ENCODE measurements at regions not wholly inside any gene's neighbourhood (a gene's known extent, or its start where the extent isn't known, plus 50 kb on each side); places are given as distances from the start of the nearest gene placed in this dataset.

DNA sequence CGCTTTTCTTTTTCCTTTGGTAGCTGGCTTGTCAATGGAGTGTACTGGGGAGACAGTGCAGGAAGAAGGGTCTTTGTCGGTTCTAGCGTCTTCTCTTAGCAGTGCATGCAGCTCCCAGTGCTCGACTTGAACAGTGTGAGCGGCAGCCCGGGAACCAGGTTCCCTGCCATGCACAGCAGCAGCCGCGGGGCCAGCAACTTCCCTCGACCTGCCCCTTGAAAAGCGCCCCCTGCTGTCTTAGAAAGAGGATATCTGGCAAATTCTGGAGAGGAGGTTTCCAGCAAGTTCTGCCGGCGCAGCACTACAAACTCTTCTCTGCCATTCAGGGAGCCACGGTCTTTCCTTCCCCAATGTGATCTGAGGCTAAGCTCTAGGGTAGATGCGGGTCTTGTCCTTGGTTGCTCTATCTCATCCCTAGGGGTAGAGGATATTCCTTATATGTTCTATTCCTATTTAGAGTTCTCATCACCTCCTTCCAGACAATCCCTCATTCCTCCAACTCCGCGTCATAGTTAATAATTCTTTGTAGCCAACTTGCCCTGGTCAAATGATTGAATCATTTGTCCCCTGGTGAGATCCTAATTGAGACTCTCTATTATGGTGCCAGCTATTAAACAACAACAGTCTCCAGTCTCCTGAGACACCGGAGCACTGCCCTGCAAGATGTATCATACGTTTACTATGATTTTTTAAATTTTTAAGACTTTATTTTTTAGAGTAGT is 451.3 kb downstream of the PMP22 start:
- Histone ChIP-seq H3K36me3 (no peaks in the 10 kb centered on the region), H3K4me3 (no peak overlapping the region), H3K27ac (no peak overlapping the region), H3K9me3 (no peaks in the 10 kb centered on the region), H3K4me1 (no peaks in the 10 kb centered on the region), H3K27me3 (no peaks in the 10 kb centered on the region)
- intact Hi-C loops (cut with DNase I; ENCODE audit: low total_unique reads), result no loop called here
- DNase-seq (no peak), ATAC-seq (no peak)
- in situ Hi-C loops (cut with MboI; ENCODE audit: low sequenced_read_pairs in 4 of 4), result no loop called here
- TF ChIP-seq POLR2A (IDR thresholded peaks at IDR 0.05), result no peak
- TF ChIP-seq CTCF (IDR thresholded peaks at IDR 0.05 in 4 of 5, conservative IDR thresholded peaks at IDR 0.05 in 1 of 5), result peak in 1 of 5 experiments; percentile 10

DNA sequence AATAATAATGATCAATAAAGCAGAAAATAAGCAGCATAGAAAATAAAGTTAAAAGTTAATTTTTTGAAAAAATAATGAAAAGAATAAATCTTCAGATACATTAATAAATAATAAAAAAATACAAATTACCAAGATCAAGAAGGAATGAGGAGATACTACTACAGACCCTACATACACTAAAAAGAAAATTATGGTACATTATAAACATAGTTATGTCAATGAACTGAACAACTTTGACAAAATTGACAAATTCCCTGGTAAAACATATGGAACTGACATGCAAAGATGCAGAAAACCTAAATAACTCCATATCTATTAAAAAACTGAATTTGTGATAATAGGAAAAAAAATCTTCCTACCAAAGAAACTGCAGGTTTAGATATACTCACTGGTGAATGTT is 456.7 kb downstream of the PMP22 start:
- H3K36me3 ChIP-seq, result no peaks in the 10 kb centered on the region
- no peak overlapping the region for H3K27ac ChIP-seq
- no peaks in the 10 kb centered on the region for H3K27me3 ChIP-seq
- ATAC-seq (no peak), DNase-seq (no peak)
- no peak for TF ChIP-seq CTCF (IDR thresholded peaks at IDR 0.05 in 4 of 5, conservative IDR thresholded peaks at IDR 0.05 in 1 of 5)
- TF ChIP-seq POLR2A (IDR thresholded peaks at IDR 0.05), result no peak
- H3K4me1 ChIP-seq, result no peaks in the 10 kb centered on the region
- in situ Hi-C loops (cut with MboI; ENCODE audit: low sequenced_read_pairs in 4 of 4) (no loop called here), intact Hi-C loops (cut with DNase I; ENCODE audit: low total_unique reads) (no loop called here)
- no peaks in the 10 kb centered on the region for H3K9me3 ChIP-seq
- no peak overlapping the region for H3K4me3 ChIP-seq

- H3K27ac ChIP-seq, result no peak overlapping the region
- no peaks in the 10 kb centered on the region for H3K36me3 ChIP-seq
- no peak for ATAC-seq
- DNase-seq, result no peak
- TF ChIP-seq POLR2A (IDR thresholded peaks at IDR 0.05) (no peak), CTCF (IDR thresholded peaks at IDR 0.05 in 4 of 5, conservative IDR thresholded peaks at IDR 0.05 in 1 of 5) (no peak)
- H3K9me3 ChIP-seq, result no peaks in the 10 kb centered on the region
- in situ Hi-C loops (cut with MboI; ENCODE audit: low sequenced_read_pairs in 4 of 4) (no loop called here), intact Hi-C loops (cut with DNase I; ENCODE audit: low total_unique reads) (no loop called here)
- no peak overlapping the region for H3K4me3 ChIP-seq
- H3K27me3 ChIP-seq, result no peaks in the 10 kb centered on the region
- no peaks in the 10 kb centered on the region for H3K4me1 ChIP-seq
Measured at GRCh38 chr17:14805348-14805747, 459.8 kb downstream of the PMP22 start.

- no peaks in the 10 kb centered on the region for H3K4me1 ChIP-seq
- TF ChIP-seq CTCF (IDR thresholded peaks at IDR 0.05 in 4 of 5, conservative IDR thresholded peaks at IDR 0.05 in 1 of 5) (no peak), POLR2A (IDR thresholded peaks at IDR 0.05) (no peak)
- in situ Hi-C loops (cut with MboI; ENCODE audit: low sequenced_read_pairs in 4 of 4), result no loop called here
- no peaks in the 10 kb centered on the region for H3K9me3 ChIP-seq
- DNase-seq, result no peak
- no peaks in the 10 kb centered on the region for H3K36me3 ChIP-seq
- H3K27ac ChIP-seq, result no peak overlapping the region
- no peaks in the 10 kb centered on the region for H3K27me3 ChIP-seq
- no peak overlapping the region for H3K4me3 ChIP-seq
- ATAC-seq, result no peak
- intact Hi-C loops (cut with DNase I; ENCODE audit: low total_unique reads), result no loop called here
Measured at GRCh38 chr17:14803826-14804225, 461.3 kb downstream of the PMP22 start.

DNA sequence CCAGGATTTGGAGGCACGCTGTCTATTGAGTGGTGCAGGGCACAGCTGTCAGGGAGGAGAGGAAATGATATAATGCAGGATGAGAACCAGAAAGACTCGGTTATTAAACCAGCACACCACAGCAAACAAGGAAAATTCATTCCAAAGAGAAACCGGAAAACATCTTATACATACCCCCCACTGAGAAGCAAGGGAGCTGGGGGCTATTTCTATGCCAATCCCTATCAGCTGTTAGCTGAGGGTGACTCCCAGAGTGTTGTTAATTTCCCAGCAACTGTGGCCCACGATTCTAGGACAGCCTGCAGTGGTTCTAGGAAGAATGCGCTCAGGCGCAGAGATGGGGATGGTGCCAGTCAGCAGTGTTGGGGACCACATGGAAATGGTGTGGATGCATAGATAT is 467.3 kb downstream of the PMP22 start:
- in situ Hi-C loops (cut with MboI; ENCODE audit: low sequenced_read_pairs in 4 of 4) (no loop called here), intact Hi-C loops (cut with DNase I; ENCODE audit: low total_unique reads) (no loop called here)
- Histone ChIP-seq H3K36me3 (no peaks in the 10 kb centered on the region), H3K4me1 (no peaks in the 10 kb centered on the region), H3K27ac (no peak overlapping the region), H3K27me3 (no peaks in the 10 kb centered on the region), H3K9me3 (no peaks in the 10 kb centered on the region), H3K4me3 (no peak overlapping the region)
- no peak for ATAC-seq
- no peak for TF ChIP-seq POLR2A (IDR thresholded peaks at IDR 0.05)
- no peak for TF ChIP-seq CTCF (IDR thresholded peaks at IDR 0.05 in 4 of 5, conservative IDR thresholded peaks at IDR 0.05 in 1 of 5)
- DNase-seq, result no peak

Measured in gastrocnemius medialis (tissue), 4 donors.